NCI-H446 treated with DMSO at 0.1 percent for 48 hours (cell line): ENCODE measurements at regions not wholly inside any gene's neighbourhood (a gene's known extent, or its start where the extent isn't known, plus 50 kb on each side); places are given as distances from the start of the nearest gene placed in this dataset.

Experiments used
- DNase-seq: peaks from one replicate; lab custom pipeline; 2025; lab: John Stamatoyannopoulos, UW

DNA sequence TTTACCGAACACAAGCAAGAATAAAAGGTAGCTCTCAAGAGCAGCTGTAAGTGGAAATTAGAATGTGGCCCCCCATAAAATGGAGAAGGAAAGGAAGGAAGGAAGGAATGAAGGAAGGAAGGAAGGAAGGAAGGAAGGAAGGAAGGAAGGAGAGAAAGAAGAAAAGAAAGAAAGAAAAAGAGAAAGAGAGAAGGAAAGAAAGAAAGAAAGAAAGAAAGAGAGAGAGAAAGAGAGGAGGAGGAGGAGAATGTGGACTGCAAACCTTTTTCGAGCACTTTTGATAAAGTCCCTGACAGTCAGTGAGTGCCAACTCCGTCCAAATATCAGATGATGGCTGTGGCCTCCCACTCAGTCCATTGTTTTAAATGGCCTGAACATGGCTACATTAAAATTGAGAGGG lies 53.8 kb upstream of the SNX2 start:
- no peak for DNase-seq

DNA sequence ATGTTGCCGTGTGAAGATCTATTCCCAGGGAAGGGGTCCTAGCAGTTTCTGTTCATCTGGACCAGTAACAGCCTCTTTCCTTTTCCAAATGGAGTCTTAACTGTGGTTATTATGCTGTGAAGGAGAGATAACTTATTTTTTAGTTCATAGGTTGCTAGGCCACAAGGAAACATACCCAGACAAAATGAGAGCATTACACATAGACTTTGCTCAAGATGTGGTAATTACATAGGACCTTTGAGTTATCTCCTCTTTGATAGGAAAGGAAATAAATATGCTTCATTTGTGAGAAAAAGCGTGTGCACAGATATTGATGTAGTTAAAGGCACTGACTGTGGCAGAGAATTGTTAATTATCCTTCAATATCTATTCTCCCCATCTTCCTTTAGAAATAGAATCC lies 52.5 kb upstream of the SNX2 start:
- DNase-seq: no peak

DNA sequence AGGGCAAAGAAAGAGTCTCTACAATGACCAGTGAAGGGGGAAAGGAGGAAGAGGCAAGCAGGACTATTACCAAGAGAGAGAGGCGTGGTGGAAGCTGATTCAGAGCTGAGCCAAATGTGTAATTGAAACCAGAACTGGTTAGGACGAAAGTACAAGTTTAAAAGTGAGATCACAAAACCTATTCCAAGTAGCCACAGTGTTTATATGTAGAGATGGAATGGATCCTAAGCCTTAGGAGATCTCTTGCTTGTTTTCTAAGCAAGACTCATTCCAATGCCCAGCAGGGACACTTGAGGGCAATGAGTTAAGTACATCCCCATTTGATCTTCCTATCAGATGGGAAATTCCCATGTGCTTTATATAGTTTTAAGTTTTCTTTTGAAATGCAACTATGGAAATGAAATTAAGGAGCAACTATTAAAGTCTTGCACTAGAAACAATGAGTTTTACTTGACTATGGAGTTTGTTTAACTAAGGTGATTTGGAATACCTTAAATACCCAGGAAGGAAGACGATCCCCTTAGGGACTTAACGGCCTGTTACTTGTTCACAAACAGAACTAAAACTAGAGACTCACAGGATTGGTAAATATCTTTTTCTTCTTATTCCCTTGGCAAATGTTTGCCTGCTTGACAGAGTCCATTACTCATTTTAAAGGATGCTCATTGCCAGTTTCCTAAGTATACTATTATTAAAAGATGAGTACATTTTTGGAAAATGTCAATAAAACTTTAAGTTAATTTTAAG lies 51.1 kb upstream of the SNX2 start:
- no peak for DNase-seq
